GM21447 (cell line): ENCODE measurements at regions not wholly inside any gene's neighbourhood (a gene's known extent, or its start where the extent isn't known, plus 50 kb on each side); places are given as distances from the start of the nearest gene placed in this dataset.

Source experiments
- ATAC-seq: cut with Tn5 transposase; IDR thresholded peaks from one replicate; pipeline ENCODE4 v1.9.1; 2021; ENCODE audit not compliant: unreplicated experiment

DNA sequence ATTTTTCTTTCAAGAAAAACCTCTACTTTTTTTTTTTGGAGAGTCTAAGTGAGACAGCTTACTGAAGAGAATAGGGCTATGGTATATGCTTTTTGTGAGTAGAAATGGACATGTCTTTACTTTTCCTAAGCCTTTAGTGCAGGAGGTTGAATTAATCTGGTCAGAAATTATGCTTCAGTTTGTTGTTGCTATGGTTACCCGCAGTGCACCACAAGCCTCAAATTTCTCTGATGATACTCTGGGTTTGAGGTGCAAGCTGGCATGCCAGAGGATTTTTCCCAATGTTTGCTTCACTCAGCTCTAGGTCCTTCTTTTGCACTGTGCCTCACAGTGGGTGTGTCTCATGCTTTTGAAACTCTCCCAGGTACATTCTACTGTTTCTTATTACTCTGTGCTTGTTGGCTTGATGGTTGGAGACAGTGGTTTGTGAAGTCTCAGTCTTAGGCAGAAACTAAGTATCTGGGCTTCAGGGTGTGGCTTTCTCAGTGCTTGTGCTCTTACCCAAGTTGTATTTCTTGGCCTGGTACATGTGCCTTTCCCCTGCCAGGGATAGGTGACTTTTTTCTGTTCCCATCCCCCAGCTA is 278.3 kb downstream of the RBM43 start:
- ATAC-seq = no peak

DNA sequence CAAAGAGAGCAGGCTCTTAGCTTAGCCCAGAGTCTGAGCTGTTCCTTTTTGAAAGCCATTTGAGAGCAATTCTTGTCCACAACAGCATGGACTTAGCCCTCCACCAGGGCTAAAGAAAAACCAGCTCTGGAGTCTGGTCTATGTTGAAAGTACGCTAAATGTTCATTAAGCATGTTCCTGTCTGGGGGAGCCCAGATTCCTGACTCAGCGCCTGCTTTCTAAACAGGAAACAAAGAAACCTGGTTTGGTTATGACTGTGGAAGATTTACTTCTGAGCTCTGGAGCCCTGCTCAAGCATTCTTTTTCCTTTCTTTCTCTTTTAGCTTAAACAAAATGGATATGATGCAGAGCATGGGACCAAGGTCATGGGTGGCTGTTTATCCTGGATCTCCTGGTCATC is 279.8 kb downstream of the RBM43 start:
- ATAC-seq = no peak

DNA sequence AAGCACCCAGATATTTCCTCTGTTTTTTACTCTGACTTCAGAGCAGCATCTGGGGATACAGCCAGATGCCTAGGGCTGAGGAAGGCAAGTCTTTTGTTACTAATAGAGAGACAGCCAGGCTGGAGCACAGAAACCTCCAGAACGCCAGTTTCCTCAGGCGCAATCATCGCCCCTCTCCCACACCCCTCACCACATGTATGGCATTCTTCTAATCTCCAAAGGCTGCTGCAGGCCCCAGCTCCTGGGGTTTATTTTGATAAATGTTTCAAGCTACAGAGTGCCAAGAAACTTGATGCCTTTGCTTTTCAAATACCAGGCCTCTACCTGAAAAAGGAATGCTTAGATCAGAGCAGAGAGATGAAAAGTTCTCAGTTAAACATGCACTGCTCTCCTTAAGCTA is 283.6 kb downstream of the RBM43 start:
- no peak for ATAC-seq

DNA sequence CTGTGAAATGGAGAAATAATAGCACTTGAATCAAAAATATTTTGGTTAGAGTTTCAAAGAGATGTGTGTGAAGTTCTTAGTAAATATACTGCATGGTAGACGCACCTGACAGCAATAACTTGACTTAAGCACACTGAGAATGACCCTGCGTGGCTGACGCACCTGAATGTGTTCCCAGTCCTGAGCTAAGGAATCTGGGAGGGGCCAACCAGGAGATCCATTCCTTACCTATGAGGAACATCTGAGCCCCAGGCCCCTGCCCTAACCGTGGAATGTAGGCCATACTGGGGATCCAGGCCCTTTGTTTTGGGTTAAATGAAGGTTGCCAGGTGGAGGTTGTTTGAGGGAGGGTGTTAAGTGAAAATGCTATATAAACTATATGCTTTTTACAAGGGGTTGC is 284.4 kb downstream of the RBM43 start:
- ATAC-seq = no peak

DNA sequence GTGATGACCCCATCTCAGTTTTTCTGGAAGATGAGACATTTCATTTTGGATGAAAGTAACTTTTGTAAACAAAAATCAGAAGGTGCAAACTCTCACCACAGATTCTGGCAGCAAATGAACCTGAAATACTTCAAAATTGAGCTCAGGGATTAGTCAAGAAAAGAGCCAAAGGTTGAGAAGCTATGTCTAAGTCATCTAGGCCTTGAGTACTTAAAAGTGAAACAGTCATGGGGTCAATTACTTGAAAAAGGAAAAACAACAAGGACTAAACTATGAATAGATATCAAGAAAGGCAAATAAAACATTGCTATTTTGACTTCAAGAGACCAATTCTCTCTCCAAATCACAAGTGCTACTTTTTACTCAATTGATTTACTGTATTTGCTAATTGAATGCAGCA is 285.1 kb downstream of the RBM43 start:
- ATAC-seq = no peak

DNA sequence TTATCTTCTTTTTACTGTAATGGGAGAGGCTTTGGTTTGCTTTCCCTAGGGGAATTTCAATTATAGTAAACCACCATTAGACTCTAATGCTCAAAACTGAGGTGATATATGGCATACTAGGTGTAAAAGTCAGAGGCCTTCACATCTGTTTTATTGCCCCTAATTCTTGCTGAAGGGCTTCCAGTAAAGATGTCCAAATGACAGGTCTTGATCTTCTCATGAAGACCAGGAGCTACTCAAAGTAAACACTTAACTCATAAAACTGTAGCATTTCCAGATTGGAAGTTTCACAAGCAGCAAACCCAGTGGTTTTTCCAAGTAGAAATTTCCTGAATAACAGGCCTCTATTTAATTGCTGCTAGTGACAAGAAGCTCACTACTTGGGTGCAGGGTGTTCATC is 286.8 kb downstream of the RBM43 start:
- ATAC-seq = no peak

DNA sequence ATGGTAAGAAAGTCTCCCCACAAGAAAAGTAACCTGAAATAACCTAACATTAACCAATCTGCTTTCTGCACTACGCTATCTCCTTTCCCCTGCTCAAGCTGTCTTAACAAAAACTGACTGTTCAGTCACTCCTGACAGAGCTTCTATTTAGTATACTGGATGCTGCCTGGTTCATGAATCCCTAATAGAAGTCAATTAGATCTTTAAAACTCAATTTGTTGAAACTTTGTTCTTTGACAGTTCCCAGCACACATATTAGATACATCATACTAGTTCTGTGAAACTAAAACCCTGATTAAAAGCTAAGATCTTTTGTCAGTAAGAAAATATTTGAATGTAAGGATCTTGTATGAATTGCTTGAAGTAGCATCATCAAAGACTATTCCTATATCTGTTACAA is 287.4 kb downstream of the RBM43 start:
- ATAC-seq = no peak

DNA sequence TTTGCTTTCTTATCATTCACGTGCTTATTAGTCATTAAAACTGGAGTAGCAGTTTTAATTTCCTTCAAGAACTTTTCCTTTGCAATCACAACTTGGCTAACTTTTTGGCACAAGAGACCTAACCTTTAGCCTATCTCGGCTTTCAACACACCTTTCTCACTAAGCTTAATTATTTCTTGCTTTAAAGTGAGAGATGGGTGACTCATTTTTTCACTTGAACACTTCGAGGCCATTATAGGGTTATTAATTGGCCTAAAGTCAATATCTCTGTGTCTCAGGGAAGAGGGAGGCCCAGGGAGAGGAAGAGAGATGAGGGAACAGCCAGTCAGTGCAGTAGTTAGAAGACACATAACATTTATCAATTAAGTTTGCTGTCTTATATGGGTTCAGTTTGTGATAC is 289.8 kb downstream of the RBM43 start:
- ATAC-seq = no peak

DNA sequence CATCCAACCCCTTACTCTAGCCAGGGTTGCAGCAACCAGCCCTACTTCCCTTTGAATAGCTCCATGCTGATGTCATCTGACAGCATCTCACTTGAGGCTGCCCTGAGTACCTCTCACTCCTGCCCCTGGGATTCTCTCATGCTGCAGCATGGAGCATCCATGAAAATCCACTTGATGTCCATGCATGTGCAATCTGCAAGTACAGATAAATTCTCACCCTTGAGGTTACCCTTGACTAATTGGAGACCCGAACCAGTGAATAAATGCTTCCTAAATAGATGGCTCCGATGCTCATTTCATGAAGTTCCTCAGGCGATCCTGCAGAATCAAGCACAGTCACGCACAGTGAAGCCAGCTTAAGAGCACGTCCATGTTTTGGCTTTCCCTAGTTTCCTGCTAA is 298.3 kb downstream of the RBM43 start:
- ATAC-seq = no peak

DNA sequence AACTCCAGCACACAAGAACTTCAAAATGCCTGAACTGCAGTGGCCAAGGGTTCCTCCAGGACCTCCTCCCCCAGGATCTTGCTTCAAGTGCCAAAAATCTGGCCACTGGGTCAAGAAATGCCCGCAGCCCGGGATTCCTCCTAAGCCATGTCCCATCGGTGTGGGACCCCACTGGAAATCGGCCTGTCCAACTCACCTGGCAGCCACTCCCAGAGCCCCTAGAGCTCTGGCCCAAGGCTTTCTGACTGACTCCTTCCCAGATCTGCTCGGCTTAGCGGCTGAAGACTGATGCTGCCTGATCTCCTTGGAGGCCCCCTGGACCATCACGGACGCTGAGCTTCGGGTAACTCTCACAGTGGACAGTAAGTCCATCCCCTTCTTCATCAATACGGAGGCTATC is 306.4 kb downstream of the RBM43 start:
- ATAC-seq = no peak

DNA sequence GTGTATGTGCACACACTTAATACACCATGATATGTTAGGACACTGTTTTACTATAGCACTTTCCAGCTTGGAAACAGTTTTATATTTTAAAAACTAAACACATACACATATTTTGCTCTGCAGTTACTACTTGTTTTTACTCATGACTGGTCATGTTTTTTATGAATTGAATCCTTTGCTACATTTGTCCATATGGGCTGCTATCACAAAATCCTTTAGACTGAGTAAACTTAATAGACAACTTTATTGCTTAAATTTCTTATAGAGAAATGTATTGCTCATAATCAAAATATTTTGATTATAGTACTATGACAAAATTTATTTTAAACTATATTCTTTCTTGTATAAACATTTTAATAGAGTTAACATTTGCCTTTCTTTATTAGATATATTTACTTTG is 314.8 kb downstream of the RBM43 start:
- no peak for ATAC-seq

DNA sequence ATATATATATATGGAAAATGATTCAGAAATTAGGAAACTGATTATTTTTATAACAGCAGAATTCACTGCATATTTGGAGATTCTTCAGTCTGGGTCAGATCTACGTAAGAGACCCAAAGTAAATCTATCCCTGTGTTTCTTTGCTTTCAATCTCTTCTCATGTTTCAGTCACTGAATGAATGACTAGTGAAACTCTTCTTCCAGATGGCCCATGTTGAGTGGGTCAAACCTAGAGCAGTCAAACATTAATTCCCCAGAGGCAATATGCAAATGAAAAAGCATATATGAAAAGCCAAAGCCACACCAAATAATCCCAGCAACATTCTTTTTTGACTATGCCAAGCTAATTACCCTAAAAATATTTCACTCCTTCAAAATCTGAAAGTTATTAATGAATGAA is 317.3 kb downstream of the RBM43 start:
- ATAC-seq = peak; percentile 53

DNA sequence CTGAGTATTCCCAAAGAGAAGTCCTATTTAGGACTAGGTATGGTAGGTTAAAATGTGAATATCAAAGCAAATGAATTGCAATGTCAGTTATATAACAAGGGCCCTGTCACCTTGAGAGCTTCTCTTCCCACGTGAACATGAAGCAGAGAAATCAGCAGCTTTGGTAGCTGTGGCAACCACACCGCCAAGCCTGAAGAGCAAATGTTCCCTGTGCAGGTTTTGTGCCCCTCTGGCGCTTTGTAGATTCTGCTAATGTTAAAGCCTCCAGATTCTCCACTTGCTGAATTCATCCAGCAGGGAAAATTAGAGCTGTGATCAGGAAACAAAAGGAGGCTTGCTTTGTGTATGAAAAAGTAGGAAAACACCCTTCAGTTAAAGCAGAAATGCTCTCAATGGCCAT is 322.6 kb downstream of the RBM43 start:
- ATAC-seq = no peak

DNA sequence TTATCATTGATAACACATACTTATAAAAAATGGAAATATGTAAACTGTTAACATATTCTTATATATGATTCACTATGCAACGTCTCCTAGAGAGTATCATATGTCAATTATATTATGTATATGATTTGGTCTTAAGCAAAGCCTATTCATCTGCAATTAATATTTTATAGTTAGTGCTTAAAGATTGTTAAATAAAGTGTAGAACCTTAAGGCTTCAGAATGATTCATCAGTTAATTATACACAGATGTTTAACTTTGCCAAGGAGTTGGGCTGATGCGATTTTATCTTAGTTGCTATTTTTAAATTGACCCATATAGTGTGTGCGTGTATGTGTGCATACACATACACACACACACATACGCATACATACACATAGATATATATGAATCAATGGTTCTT is 323.1 kb downstream of the RBM43 start:
- ATAC-seq = no peak

DNA sequence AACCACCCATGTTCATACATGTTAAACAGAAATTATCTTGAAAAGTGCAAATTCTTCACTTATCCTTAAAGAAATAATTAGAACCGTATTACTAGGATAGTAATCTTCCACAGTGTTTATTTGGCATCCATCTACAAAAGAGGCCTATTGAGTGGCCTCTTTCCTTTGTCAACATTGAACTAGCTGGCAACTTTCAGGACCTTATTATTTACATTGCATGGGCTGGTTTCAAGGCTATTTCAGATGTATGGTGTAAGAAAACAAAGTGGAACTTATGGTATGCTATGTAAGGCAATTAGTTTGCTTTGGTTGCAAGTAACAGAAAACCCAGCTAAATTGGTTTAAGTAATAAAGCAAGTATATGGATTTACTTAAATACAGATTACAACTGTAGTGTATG is 324.6 kb downstream of the RBM43 start:
- no peak for ATAC-seq

DNA sequence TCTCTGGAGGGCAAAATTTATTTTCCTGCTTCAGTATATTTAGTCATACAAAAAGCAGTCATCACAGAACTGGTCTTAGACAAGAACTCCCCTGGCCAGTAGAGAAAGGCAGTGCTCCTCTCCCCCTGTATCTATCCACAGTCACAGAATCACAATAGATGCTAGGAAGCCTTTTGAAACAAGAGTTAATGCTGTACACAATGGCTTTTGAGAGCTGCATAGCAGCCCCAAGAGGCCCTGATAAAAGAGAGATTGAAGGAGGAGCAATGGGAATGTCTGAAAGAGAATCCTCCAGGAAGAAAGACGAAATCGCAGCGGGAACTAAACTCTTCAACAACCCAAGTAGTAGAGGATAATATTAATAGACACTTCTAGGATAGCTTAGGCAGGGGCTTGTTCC is 330.2 kb downstream of the RBM43 start:
- no peak for ATAC-seq

DNA sequence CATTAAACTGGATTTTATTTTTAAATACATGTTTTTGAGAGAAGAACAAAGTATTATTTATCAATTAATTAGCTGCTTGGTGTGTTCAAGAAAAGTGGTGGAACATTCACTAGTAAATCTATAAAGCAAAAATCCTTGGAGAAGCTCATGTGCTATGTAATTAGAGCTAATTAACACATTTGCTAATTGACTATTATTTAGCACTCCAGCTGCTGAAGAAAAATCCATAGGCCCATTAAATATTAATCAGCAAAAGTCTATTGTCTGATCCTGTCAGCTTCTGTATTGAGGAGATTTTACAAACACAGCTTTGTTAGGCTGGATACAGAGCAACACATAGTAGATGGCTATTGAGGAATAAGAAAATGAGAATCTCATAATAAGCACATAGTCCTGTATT is 336.1 kb downstream of the RBM43 start:
- ATAC-seq = no peak

DNA sequence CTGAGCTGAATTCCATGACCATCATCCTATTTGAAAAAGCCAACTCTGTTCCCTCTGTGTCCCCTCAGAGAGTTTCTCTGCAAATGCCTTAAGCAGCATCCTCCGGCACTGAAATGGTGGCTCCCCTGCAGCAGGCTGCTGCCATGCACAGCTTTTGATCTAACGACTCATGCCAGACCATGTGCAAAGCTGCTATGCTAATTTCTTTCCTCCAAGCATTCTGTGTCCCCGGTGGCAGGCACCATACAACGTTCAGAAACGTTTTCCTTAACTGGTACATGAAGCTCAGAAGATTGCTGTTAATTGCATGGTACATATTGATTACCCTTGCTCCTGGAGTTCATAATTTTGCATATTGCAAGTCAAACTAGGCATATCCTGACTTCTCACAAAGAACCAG is 336.8 kb downstream of the RBM43 start:
- no peak for ATAC-seq

DNA sequence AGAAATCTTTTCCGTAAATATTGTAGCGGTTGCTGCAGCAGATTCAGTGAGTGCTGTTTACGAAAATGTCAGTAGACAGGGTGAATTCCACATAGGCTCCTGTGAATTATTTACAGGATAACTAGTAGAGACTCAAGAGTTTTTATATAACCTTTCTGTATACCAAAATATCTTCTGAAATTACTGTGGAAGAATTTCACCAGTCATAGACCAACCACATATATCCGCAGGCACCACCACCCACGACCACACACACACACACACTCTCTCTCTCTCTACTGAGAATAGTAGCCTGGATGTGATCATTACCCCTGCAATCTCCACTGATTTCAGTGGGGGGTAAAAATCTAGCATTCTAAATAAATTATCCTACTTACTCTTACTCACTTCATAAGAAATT is 341.8 kb downstream of the RBM43 start:
- ATAC-seq = no peak

DNA sequence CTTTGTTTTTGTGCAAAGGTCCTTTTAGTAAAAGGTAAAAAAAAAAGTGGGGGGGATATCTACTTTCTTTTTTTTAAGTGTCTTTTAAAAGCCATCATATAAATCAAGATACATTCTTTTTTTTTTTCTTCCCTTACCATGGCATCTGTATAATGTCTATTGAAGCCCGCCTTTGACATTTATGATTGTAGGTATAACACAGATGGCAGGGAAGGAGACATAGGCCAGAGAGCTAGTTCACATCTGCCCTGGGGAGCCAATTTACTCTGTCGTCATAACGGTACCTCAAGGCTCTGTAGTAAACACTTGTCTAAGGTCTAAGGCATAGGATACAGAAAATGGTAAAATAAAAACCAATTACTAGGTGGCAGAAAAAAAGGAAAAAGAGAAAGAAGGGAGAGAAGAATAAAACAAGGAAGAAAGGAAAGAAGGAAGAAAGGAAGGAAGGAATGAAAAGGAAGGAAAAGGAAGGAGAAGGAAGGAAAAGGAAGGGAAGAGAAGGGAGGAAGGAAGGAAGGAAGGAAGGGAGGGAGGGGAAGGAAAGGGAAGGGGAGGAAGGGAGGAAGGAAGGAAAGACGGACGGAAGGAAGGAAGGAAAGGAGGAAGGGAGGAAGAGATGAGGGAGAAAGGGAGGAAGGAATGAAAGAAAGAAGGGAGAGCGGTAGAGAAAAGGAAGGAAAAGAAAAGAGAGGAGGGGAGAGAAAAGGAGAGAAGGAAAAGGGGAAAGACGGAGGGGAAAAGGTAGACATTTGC is 343.5 kb downstream of the RBM43 start:
- ATAC-seq = no peak

DNA sequence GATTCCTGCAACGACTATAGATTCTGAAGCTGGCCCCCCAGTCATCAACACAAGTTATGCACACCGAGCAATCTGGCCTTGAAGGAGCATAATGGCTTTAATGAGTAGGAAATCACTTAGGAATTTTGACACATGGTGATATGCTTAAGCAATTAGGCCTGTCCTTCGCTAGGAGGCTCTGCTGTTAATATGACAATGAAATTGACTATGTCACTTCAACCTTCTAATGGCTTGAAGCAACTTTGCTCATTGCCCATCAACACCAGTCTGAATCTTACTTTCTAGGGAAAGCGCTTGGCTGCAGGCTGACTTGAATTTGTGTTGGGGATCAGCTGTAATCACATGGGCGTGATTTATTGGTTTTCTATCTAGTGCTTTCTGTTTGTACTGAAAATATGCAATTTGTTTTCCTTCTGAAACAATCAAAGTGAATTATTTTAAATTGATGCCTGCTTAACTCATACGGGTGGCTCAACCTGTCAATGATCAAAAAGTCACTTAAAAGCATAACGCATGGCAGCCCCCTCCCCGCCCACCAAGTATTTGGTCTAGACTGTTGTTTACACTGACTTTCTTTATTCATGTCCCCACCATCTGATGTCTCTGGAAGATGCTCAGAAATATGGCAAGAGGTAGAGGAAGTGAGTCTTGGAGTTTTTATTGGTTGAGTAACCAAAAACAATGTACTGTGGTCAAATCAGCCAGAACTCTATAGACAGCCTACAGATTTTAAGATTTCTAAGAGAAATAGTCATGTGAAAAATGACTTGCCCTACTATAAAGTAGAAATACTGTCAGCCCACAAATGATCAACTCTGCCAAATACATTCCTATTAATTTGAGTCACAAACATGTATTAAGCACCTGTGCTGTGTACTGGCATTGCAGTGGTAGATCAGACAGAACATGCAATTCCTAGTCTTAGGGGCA is 344.9 kb downstream of the RBM43 start:
- no peak for ATAC-seq

DNA sequence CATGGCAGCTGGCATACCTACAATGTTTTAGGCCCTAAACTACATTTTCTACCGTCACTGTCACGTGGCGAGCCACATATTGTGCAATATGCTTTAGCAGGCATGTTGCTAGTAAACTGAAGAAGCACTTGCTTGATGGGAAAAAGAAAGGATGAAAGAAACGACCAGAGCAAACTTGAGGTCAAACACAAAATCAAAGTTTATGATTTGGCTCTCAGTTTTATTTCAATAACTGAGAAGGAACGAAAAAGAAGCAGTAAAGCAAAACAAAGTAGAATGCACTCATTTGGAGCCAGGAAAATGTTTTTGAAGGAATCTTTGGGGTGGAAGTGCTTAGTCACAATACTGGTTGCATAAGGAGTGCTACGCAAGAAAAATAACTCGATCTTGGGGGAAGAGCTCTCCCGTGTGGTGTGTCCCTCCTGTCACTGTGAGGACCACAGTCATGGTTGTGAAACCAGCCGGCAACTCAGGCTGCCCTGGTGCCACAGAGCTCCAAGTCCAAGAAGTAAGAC is 349.8 kb downstream of the RBM43 start:
- ATAC-seq = no peak
